Fibroblast of skin of left quadriceps (primary cell): ENCODE measurements at regions not wholly inside any gene's neighbourhood (a gene's known extent, or its start where the extent isn't known, plus 50 kb on each side); places are given as distances from the start of the nearest gene placed in this dataset.
"Not testable (repeated sequence)": the region's sequence is repeated elsewhere in the genome, so short reads cannot be mapped to it uniquely, and the experiment has no call there.

Source experiments
- DNase-seq, 2 experiments: peaks; one replicate each; pipeline ENCODE4 v3.0.0-alpha.2; 2013; ENCODE audit warnings: low read depth in 2 of 2

GRCh38 chr5:52015760-52016159, 632.5 kb downstream of the ISL1 start:
- DNase-seq, result no peak

GRCh38 chr5:52017567-52017966, 634.3 kb downstream of the ISL1 start:
- no peak for DNase-seq

GRCh38 chr5:52024359-52024758, 641.1 kb downstream of the ISL1 start:
- no peak for DNase-seq

GRCh38 chr5:52029836-52030235, 646.6 kb downstream of the ISL1 start:
- DNase-seq, result not testable (repeated sequence)

- no peak for DNase-seq
These were observed 658.6 kb downstream of the ISL1 start for GRCh38 chr5:52041842-52042241.

GRCh38 chr5:52043137-52043536, 659.9 kb downstream of the ISL1 start:
- DNase-seq, result no peak

- no peak for DNase-seq
These were observed 660.3 kb downstream of the ISL1 start for GRCh38 chr5:52043543-52043942.

- no peak for DNase-seq
These were observed 668.5 kb downstream of the ISL1 start for GRCh38 chr5:52051759-52052158.

GRCh38 chr5:52063186-52063585, 679.9 kb downstream of the ISL1 start:
- no peak for DNase-seq

- no peak for DNase-seq
These were observed 681.9 kb downstream of the ISL1 start for GRCh38 chr5:52065182-52065581.

GRCh38 chr5:52069997-52070396, 686.7 kb downstream of the ISL1 start:
- DNase-seq, result no peak

- DNase-seq, result no peak
These were observed 690.9 kb downstream of the ISL1 start for GRCh38 chr5:52073993-52074689.

- no peak for DNase-seq
These were observed 694.9 kb downstream of the ISL1 start for GRCh38 chr5:52077941-52078815.

- DNase-seq, result not testable (repeated sequence)
These were observed 685.4 kb upstream of the ITGA1 start for GRCh38 chr5:52102311-52102710.

- DNase-seq, result no peak
These were observed 680.4 kb upstream of the ITGA1 start for GRCh38 chr5:52107210-52107905.

- DNase-seq, result no peak
These were observed 667.9 kb upstream of the ITGA1 start for GRCh38 chr5:52119768-52120167.

GRCh38 chr5:52132053-52132452, 655.7 kb upstream of the ITGA1 start:
- DNase-seq, result no peak

- DNase-seq, result no peak
These were observed 653.6 kb upstream of the ITGA1 start for GRCh38 chr5:52134013-52134650.

GRCh38 chr5:52139888-52140615, 647.7 kb upstream of the ITGA1 start:
- DNase-seq, result no peak

- no peak for DNase-seq
These were observed 639.0 kb upstream of the ITGA1 start for GRCh38 chr5:52148679-52149078.

GRCh38 chr5:52150501-52150900, 637.2 kb upstream of the ITGA1 start:
- no peak for DNase-seq
